ENCODE measurements at regions not wholly inside any gene's neighbourhood (a gene's known extent, or its start where the extent isn't known, plus 50 kb on each side); places are given as distances from the start of the nearest gene placed in this dataset.

- no peak for DNase-seq
Observed at GRCh38 chr9:102114557-102114956, 376.1 kb upstream of the GRIN3A start.

GRCh38 chr9:102113191-102113590, 374.7 kb upstream of the GRIN3A start:
- DNase-seq: no peak

- DNase-seq: no peak
Observed at GRCh38 chr9:102106439-102106838, 368.0 kb upstream of the GRIN3A start.

- no peak for DNase-seq
Observed at GRCh38 chr9:102101723-102102122, 363.3 kb upstream of the GRIN3A start.

- DNase-seq: no peak
Observed at GRCh38 chr9:102087141-102087540, 348.7 kb upstream of the GRIN3A start.

GRCh38 chr9:102085548-102085947, 347.1 kb upstream of the GRIN3A start:
- no peak for DNase-seq

GRCh38 chr9:102072059-102072764, 333.8 kb upstream of the GRIN3A start:
- no peak for DNase-seq

GRCh38 chr9:102069969-102070368, 331.5 kb upstream of the GRIN3A start:
- no peak for DNase-seq

- no peak for DNase-seq
Observed at GRCh38 chr9:102054811-102055210, 316.4 kb upstream of the GRIN3A start.

GRCh38 chr9:102049586-102050246, 311.3 kb upstream of the GRIN3A start:
- no peak for DNase-seq

- no peak for DNase-seq
Observed at GRCh38 chr9:102047549-102047948, 309.1 kb upstream of the GRIN3A start.

GRCh38 chr9:102044133-102044532, 305.7 kb upstream of the GRIN3A start:
- no peak for DNase-seq

GRCh38 chr9:102038006-102038405, 299.6 kb upstream of the GRIN3A start:
- no peak for DNase-seq

- DNase-seq: no peak
Observed at GRCh38 chr9:102035929-102036328, 297.5 kb upstream of the GRIN3A start.

- no peak for DNase-seq
Observed at GRCh38 chr9:102032614-102033013, 294.2 kb upstream of the GRIN3A start.

- DNase-seq: no peak
Observed at GRCh38 chr9:102000956-102001355, 262.5 kb upstream of the GRIN3A start.

GRCh38 chr9:101999441-101999840, 261.0 kb upstream of the GRIN3A start:
- DNase-seq: no peak

GRCh38 chr9:101995231-101995630, 256.8 kb upstream of the GRIN3A start:
- DNase-seq: no peak

GRCh38 chr9:101993771-101994170, 255.3 kb upstream of the GRIN3A start:
- peak; percentile 21 for DNase-seq

GRCh38 chr9:101991926-101992325, 253.5 kb upstream of the GRIN3A start:
- DNase-seq: no peak

GRCh38 chr9:101977614-101978210, 239.3 kb upstream of the GRIN3A start:
- no peak for DNase-seq

- DNase-seq: no peak
Observed at GRCh38 chr9:101970609-101971008, 232.2 kb upstream of the GRIN3A start.

- DNase-seq: no peak
Observed at GRCh38 chr9:101968392-101968791, 229.9 kb upstream of the GRIN3A start.

GRCh38 chr9:101966691-101967090, 228.2 kb upstream of the GRIN3A start:
- DNase-seq: no peak

Measured in right hindlimb (tissue), 1 donor.